ENCODE measurements at regions not wholly inside any gene's neighbourhood (a gene's known extent, or its start where the extent isn't known, plus 50 kb on each side); places are given as distances from the start of the nearest gene placed in this dataset.

GRCh38 chr13:63425131-63425530, 2009.5 kb upstream of the PCDH20 start:
- no peak for ATAC-seq
- Histone ChIP-seq H3K27me3 (no peaks in the 10 kb centered on the region), H3K4me1 (no peaks in the 10 kb centered on the region), H3K36me3 (no peaks in the 10 kb centered on the region), H3K4me3 (no peak overlapping the region), H3K27ac (no peak overlapping the region), H3K9me3 (no peaks in the 10 kb centered on the region)
- TF ChIP-seq EP300 (IDR thresholded peaks at IDR 0.05), result no peak
- TF ChIP-seq, protein P1, sequence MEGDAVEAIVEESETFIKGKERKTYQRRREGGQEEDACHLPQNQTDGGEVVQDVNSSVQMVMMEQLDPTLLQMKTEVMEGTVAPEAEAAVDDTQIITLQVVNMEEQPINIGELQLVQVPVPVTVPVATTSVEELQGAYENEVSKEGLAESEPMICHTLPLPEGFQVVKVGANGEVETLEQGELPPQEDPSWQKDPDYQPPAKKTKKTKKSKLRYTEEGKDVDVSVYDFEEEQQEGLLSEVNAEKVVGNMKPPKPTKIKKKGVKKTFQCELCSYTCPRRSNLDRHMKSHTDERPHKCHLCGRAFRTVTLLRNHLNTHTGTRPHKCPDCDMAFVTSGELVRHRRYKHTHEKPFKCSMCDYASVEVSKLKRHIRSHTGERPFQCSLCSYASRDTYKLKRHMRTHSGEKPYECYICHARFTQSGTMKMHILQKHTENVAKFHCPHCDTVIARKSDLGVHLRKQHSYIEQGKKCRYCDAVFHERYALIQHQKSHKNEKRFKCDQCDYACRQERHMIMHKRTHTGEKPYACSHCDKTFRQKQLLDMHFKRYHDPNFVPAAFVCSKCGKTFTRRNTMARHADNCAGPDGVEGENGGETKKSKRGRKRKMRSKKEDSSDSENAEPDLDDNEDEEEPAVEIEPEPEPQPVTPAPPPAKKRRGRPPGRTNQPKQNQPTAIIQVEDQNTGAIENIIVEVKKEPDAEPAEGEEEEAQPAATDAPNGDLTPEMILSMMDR (IDR thresholded peaks at IDR 0.05), result no peak
- TF ChIP-seq POLR2AphosphoS5 (IDR thresholded peaks at IDR 0.05), result no peak
- TF ChIP-seq POLR2A (IDR thresholded peaks at IDR 0.05), result no peak
- 54 to 63% methylated on average over 2 of the region's 2 CpGs for WGBS, 2 donors (ENCODE audit: low coverage in 1 of 2)

DNA sequence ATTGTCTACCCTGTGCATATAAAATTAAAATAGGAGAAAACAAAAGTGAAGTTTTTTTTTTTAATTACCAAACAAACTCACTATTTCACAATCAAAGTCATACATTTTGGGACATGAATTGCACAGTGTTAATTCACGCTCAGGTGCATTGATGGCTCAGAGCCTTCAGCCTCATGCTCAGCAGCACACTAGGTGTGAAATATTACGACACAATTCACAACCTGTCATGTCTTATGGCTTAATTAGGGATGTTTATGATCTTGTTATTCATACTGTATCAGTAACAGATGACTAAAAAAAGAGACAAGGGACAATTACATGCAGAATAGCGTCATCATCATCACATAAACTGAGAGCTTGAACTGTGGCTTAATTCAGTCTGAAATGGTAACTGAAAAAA, 2005.5 kb upstream of the PCDH20 start:
- no peak for TF ChIP-seq POLR2A (IDR thresholded peaks at IDR 0.05)
- TF ChIP-seq POLR2AphosphoS5 (IDR thresholded peaks at IDR 0.05), result no peak
- no peak for TF ChIP-seq EP300 (IDR thresholded peaks at IDR 0.05)
- TF ChIP-seq, protein P1 (IDR thresholded peaks at IDR 0.05), result no peak
- no peaks in the 10 kb centered on the region for H3K9me3 ChIP-seq
- WGBS, 2 donors (ENCODE audit: low coverage in 1 of 2), result 81% methylated on average over 3 of the region's 3 CpGs
- no peaks in the 10 kb centered on the region for H3K27me3 ChIP-seq
- no peak overlapping the region for H3K27ac ChIP-seq
- ATAC-seq, result no peak
- no peaks in the 10 kb centered on the region for H3K36me3 ChIP-seq
- H3K4me1 ChIP-seq, result no peaks in the 10 kb centered on the region
- H3K4me3 ChIP-seq, result no peak overlapping the region

DNA sequence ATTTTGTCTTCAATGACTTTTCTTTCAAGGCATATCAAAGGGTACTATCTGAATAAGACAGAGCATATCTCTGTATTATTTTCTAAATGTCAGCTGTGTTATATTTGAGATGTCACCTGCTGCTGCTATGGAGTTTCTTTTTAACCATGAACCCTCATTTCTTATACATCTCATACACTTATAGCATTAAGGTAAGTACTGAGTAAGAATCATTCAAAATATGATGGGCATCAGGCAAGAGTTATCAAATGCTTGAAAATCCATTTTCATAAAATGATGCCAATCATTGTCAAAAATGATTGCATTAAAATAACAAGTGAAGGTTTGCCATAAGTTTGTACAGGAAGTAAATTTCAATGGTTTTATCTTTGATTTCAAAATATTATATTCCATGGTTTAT, 2005.0 kb upstream of the PCDH20 start:
- H3K36me3 ChIP-seq, result no peaks in the 10 kb centered on the region
- H3K4me1 ChIP-seq, result no peaks in the 10 kb centered on the region
- TF ChIP-seq, protein P1 (IDR thresholded peaks at IDR 0.05), result no peak
- TF ChIP-seq POLR2AphosphoS5 (IDR thresholded peaks at IDR 0.05) (no peak), POLR2A (IDR thresholded peaks at IDR 0.05) (no peak), EP300 (IDR thresholded peaks at IDR 0.05) (no peak)
- no peak for ATAC-seq
- no peaks in the 10 kb centered on the region for H3K9me3 ChIP-seq
- no peak overlapping the region for H3K27ac ChIP-seq
- no peak overlapping the region for H3K4me3 ChIP-seq
- H3K27me3 ChIP-seq, result no peaks in the 10 kb centered on the region

GRCh38 chr13:63414247-63414646, 1998.6 kb upstream of the PCDH20 start:
- Histone ChIP-seq H3K4me1 (peaks cover 0 to 1% (median 0%) of the 10 kb centered on the region in 3 donors), H3K36me3 (no peaks in the 10 kb centered on the region), H3K4me3 (no peak overlapping the region), H3K27me3 (no peaks in the 10 kb centered on the region), H3K9me3 (no peaks in the 10 kb centered on the region), H3K27ac (no peak overlapping the region)
- 85 to 96% methylated on average over 2 of the region's 2 CpGs for WGBS, 2 donors (ENCODE audit: low coverage in 1 of 2)
- no peak for ATAC-seq
- no peak for TF ChIP-seq POLR2AphosphoS5 (IDR thresholded peaks at IDR 0.05)
- TF ChIP-seq EP300 (IDR thresholded peaks at IDR 0.05), result no peak
- TF ChIP-seq POLR2A (IDR thresholded peaks at IDR 0.05), result no peak
- TF ChIP-seq, protein P1 (IDR thresholded peaks at IDR 0.05), result no peak

- 58 to 78% methylated on average over 5 of the region's 7 CpGs for WGBS, 2 donors (ENCODE audit: low coverage in 1 of 2)
- H3K4me1 ChIP-seq, result peaks cover 0 to 15% (median 10%) of the 10 kb centered on the region in 3 donors
- TF ChIP-seq POLR2AphosphoS5 (IDR thresholded peaks at IDR 0.05) (no peak), EP300 (IDR thresholded peaks at IDR 0.05) (no peak), POLR2A (IDR thresholded peaks at IDR 0.05) (no peak)
- TF ChIP-seq, protein P1 (IDR thresholded peaks at IDR 0.05), result no peak
- no peak for ATAC-seq
- no peaks in the 10 kb centered on the region for H3K9me3 ChIP-seq
- no peak overlapping the region for H3K27ac ChIP-seq
- no peaks in the 10 kb centered on the region for H3K36me3 ChIP-seq
- H3K27me3 ChIP-seq, result no peaks in the 10 kb centered on the region
- no peak overlapping the region for H3K4me3 ChIP-seq
Measured at GRCh38 chr13:63409791-63410351, 1994.2 kb upstream of the PCDH20 start.

Measured in gastroesophageal sphincter (tissue), 4 donors.